ENCODE measurements at regions not wholly inside any gene's neighbourhood (a gene's known extent, or its start where the extent isn't known, plus 50 kb on each side); places are given as distances from the start of the nearest gene placed in this dataset.
"Not testable (repeated sequence)": the region's sequence is repeated elsewhere in the genome, so short reads cannot be mapped to it uniquely, and the experiment has no call there.

DNA sequence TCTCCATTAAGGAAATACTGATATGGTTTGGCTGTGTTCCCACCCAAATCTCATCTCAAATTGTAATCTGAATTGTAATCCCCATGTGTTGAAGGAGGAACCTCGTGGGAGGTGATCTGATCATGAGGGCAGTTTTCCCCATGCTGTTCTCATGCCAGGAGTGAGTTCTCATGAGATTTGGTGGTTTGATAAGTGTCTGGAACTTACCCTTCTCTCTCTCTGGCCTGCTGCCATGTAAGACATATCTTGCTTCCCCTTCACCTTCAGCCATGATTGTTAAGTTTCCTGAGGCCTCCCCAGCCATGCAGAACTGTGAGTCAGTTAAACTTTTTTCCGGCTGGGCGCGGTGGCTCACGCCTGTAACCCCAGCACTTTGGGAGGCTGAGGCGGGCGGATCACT, 340.3 kb upstream of the MAGEB18 start:
- TF ChIP-seq CTCF, POLR2A (IDR thresholded peaks at IDR 0.05): not testable (repeated sequence)

Measured in testis (tissue), 2 donors.